ENCODE measurements at regions not wholly inside any gene's neighbourhood (a gene's known extent, or its start where the extent isn't known, plus 50 kb on each side); places are given as distances from the start of the nearest gene placed in this dataset.

DNA sequence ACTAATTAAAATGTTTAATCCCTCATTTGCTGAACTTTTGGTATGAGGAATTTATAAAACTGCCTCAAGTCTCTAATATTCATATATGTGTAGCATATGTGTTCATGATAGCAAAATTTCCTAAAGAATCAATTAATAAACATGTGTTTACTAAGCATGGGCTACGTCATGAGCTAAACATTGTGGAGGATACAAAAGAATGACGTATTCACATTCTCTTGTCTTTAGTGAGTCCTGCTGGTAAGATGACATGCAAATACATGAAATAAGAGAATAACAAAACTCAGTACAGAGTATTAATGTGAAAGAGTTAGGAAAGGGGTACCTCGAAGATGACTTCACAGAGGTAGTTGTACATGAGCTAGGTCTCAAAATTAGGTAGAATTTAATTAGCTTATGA, 121.9 kb upstream of the POF1B start:
- no peaks in the 10 kb centered on the region for H3K27me3 ChIP-seq (ENCODE audit: insufficient read depth, low read depth, low read length)
- no peak overlapping the region for H2AFZ ChIP-seq (ENCODE audit: low read depth, low read length)
- H3K9ac ChIP-seq (ENCODE audit: low read length), result no peak overlapping the region
- no peaks in the 10 kb centered on the region for H4K20me1 ChIP-seq (ENCODE audit: insufficient read depth)
- H3K27ac ChIP-seq (ENCODE audit: low read length), result no peak overlapping the region
- no peaks in the 10 kb centered on the region for H3K9me2 ChIP-seq (ENCODE audit: insufficient read depth, low read length)
- TF ChIP-seq, protein P1, sequence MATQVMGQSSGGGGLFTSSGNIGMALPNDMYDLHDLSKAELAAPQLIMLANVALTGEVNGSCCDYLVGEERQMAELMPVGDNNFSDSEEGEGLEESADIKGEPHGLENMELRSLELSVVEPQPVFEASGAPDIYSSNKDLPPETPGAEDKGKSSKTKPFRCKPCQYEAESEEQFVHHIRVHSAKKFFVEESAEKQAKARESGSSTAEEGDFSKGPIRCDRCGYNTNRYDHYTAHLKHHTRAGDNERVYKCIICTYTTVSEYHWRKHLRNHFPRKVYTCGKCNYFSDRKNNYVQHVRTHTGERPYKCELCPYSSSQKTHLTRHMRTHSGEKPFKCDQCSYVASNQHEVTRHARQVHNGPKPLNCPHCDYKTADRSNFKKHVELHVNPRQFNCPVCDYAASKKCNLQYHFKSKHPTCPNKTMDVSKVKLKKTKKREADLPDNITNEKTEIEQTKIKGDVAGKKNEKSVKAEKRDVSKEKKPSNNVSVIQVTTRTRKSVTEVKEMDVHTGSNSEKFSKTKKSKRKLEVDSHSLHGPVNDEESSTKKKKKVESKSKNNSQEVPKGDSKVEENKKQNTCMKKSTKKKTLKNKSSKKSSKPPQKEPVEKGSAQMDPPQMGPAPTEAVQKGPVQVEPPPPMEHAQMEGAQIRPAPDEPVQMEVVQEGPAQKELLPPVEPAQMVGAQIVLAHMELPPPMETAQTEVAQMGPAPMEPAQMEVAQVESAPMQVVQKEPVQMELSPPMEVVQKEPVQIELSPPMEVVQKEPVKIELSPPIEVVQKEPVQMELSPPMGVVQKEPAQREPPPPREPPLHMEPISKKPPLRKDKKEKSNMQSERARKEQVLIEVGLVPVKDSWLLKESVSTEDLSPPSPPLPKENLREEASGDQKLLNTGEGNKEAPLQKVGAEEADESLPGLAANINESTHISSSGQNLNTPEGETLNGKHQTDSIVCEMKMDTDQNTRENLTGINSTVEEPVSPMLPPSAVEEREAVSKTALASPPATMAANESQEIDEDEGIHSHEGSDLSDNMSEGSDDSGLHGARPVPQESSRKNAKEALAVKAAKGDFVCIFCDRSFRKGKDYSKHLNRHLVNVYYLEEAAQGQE (IDR thresholded peaks at IDR 0.05; ENCODE audit: borderline replicate concordance), result no peak
- TF ChIP-seq POLR2AphosphoS5 (IDR thresholded peaks at IDR 0.05) (no peak), SMC3 (conservative IDR thresholded peaks at IDR 0.05; ENCODE audit: poor library complexity) (no peak), EP300 (conservative IDR thresholded peaks at IDR 0.05; ENCODE audit: poor library complexity, severe bottlenecking) (no peak), RAD21 (conservative IDR thresholded peaks at IDR 0.05) (no peak), TAF1 (IDR thresholded peaks at IDR 0.05; ENCODE audit: low read depth) (no peak), EZH2 (IDR thresholded peaks at IDR 0.05; ENCODE audit: borderline replicate concordance, insufficient read depth, low read length, poor library complexity, severe bottlenecking) (no peak), MXI1 (conservative IDR thresholded peaks at IDR 0.05; ENCODE audit: poor library complexity, severe bottlenecking) (no peak)
- TF ChIP-seq, protein P2, sequence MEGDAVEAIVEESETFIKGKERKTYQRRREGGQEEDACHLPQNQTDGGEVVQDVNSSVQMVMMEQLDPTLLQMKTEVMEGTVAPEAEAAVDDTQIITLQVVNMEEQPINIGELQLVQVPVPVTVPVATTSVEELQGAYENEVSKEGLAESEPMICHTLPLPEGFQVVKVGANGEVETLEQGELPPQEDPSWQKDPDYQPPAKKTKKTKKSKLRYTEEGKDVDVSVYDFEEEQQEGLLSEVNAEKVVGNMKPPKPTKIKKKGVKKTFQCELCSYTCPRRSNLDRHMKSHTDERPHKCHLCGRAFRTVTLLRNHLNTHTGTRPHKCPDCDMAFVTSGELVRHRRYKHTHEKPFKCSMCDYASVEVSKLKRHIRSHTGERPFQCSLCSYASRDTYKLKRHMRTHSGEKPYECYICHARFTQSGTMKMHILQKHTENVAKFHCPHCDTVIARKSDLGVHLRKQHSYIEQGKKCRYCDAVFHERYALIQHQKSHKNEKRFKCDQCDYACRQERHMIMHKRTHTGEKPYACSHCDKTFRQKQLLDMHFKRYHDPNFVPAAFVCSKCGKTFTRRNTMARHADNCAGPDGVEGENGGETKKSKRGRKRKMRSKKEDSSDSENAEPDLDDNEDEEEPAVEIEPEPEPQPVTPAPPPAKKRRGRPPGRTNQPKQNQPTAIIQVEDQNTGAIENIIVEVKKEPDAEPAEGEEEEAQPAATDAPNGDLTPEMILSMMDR (IDR thresholded peaks at IDR 0.05; ENCODE audit: poor library complexity, severe bottlenecking), result no peak
- no peaks in the 10 kb centered on the region for H3F3A ChIP-seq (ENCODE audit: insufficient read depth, low read length, poor library complexity, severe bottlenecking)
- H3K4me2 ChIP-seq (ENCODE audit: low read length), result no peak overlapping the region
- no peak overlapping the region for H3K4me3 ChIP-seq (ENCODE audit: low read length)
- H3K9me3 ChIP-seq (ENCODE audit: low read length), result no peaks in the 10 kb centered on the region
- no peaks in the 10 kb centered on the region for H3K36me3 ChIP-seq (ENCODE audit: insufficient read depth, low read length)
- H3K79me2 ChIP-seq (replicated peaks; ENCODE audit: insufficient read depth, low read length), result no peaks in the 10 kb centered on the region

DNA sequence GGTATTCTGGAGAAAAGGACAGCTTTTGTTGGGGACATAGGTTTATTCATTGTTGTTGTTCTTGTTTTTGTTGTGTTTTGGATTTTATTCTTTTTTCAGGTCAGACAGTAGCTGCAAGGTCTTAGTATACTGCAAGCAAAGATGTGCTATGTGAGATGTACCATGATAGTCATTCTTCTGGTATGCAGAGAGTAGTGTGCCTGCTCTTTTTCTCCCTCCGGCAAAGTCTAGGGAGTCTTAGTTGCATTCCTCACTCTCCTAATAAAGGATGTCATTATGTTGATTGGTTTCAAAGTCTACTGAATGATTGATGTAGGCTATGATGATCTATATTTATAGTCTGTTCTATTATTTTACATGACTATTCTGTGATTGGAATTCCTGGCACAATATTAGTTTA, 119.9 kb upstream of the POF1B start:
- no peaks in the 10 kb centered on the region for H3K27me3 ChIP-seq (ENCODE audit: insufficient read depth, low read depth, low read length)

More for the DNA sequence above, 119.9 kb upstream of the POF1B start:
- no peak overlapping the region for H3K4me3 ChIP-seq (ENCODE audit: low read length)
- no peak overlapping the region for H2AFZ ChIP-seq (ENCODE audit: low read depth, low read length)
- no peaks in the 10 kb centered on the region for H3K79me2 ChIP-seq (replicated peaks; ENCODE audit: insufficient read depth, low read length)
- no peak overlapping the region for H3K4me2 ChIP-seq (ENCODE audit: low read length)
- no peak for TF ChIP-seq SMC3 (conservative IDR thresholded peaks at IDR 0.05; ENCODE audit: poor library complexity)
- no peak for TF ChIP-seq EZH2 (IDR thresholded peaks at IDR 0.05; ENCODE audit: borderline replicate concordance, insufficient read depth, low read length, poor library complexity, severe bottlenecking)
- TF ChIP-seq, protein P2 (IDR thresholded peaks at IDR 0.05; ENCODE audit: poor library complexity, severe bottlenecking), result no peak
- no peak for TF ChIP-seq MXI1 (conservative IDR thresholded peaks at IDR 0.05; ENCODE audit: poor library complexity, severe bottlenecking)
- no peak for TF ChIP-seq EP300 (conservative IDR thresholded peaks at IDR 0.05; ENCODE audit: poor library complexity, severe bottlenecking)
- TF ChIP-seq, protein P1 (IDR thresholded peaks at IDR 0.05; ENCODE audit: borderline replicate concordance), result no peak
- TF ChIP-seq RAD21 (conservative IDR thresholded peaks at IDR 0.05), result no peak
- TF ChIP-seq POLR2AphosphoS5 (IDR thresholded peaks at IDR 0.05), result no peak
- no peak for TF ChIP-seq TAF1 (IDR thresholded peaks at IDR 0.05; ENCODE audit: low read depth)
- no peak overlapping the region for H3K9ac ChIP-seq (ENCODE audit: low read length)
- H3K36me3 ChIP-seq (ENCODE audit: insufficient read depth, low read length), result no peaks in the 10 kb centered on the region
- H3K9me3 ChIP-seq (ENCODE audit: low read length), result no peaks in the 10 kb centered on the region
- no peaks in the 10 kb centered on the region for H4K20me1 ChIP-seq (ENCODE audit: insufficient read depth)
- H3K9me2 ChIP-seq (ENCODE audit: insufficient read depth, low read length), result no peaks in the 10 kb centered on the region
- H3K27ac ChIP-seq (ENCODE audit: low read length), result no peak overlapping the region
- no peaks in the 10 kb centered on the region for H3F3A ChIP-seq (ENCODE audit: insufficient read depth, low read length, poor library complexity, severe bottlenecking)
